ENCODE measurements at regions not wholly inside any gene's neighbourhood (a gene's known extent, or its start where the extent isn't known, plus 50 kb on each side); places are given as distances from the start of the nearest gene placed in this dataset.

DNA sequence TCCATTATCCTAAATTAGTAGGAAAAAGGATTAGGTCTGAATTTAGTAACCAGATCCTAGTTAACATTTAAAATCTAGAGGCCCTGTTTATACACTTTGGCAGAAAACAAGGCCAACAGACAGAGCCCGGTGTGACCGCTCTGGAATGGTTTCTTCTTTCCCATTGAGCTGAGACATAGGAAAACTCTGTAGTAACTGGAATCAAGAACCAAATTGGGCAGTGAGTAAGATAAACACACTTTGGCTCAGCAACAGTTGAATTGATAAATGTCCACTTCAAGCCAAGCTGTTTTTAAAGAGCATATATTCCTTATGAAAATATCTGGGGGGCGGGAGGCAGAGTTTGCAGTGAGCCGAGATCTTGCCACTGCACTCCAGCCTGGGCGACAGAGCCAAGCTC is 343.7 kb upstream of the SEMA3A start:
- TF ChIP-seq CTCF (IDR thresholded peaks at IDR 0.05) (no peak), EP300 (IDR thresholded peaks at IDR 0.05) (no peak), POLR2AphosphoS5 (IDR thresholded peaks at IDR 0.05) (no peak)
